ENCODE measurements at regions not wholly inside any gene's neighbourhood (a gene's known extent, or its start where the extent isn't known, plus 50 kb on each side); places are given as distances from the start of the nearest gene placed in this dataset.
A peak's percentile ranks its signal among the peaks of the same experiment; 100 is the strongest.

DNA sequence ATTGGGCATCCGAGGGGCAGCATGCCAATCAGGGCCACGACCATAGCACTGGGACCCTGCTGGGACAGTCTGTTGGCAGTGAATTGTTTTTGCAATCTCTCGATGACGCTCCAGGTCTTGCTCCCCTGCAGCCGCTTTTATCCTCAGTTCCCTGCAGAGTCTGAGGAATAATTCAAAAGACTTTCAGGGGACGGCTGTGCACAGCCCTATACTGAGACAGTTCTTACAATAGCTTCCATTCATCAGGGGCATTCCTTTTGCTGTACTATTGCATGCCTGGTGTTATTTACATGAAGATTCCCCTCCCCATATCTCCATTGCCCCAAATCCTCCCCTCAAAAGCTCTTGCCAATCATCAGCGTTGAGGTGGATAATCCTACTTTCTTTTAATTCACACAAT, 163.3 kb upstream of the WWC1 start:
- DNase-seq, result no peak
- Mint-ChIP-seq H3K4me3 (no peak overlapping the region), H3K27me3 (ENCODE audit: low read depth in 3 of 3) (peaks cover 0 to 6% (median 5%) of the 10 kb centered on the region in 3 donors), H3K9me3 (peaks cover 0 to 5% (median 0%) of the 10 kb centered on the region in 7 donors), H3K4me1 (peaks cover 18% of the 10 kb centered on the region), H3K27ac (no peak overlapping the region), H3K36me3 (no peaks in the 10 kb centered on the region)
- Histone ChIP-seq H3K4me2 (replicated peaks; ENCODE audit: extremely low read depth, low read length, poor library complexity, severe bottlenecking) (no peak overlapping the region), H4K20me1 (ENCODE audit: insufficient read depth, low read length) (no peaks in the 10 kb centered on the region), H3K9me3 (replicated peaks in 1 of 2; ENCODE audit: control insufficient read depth in 1 of 2, insufficient read depth in 1 of 2, low read length in 2 of 2) (no peaks in the 10 kb centered on the region), H3K36me3 (replicated peaks in 1 of 2; ENCODE audit: control insufficient read depth in 1 of 2, insufficient read depth in 2 of 2, low read length in 2 of 2) (no peaks in the 10 kb centered on the region), H3K27me3 (ENCODE audit: control insufficient read depth in 2 of 2, insufficient read depth in 2 of 2, low read length in 2 of 2) (no peaks in the 10 kb centered on the region), H3K9ac (ENCODE audit: insufficient read depth, low read length, poor library complexity, severe bottlenecking) (no peak overlapping the region), H3K27ac (ENCODE audit: low read depth in 1 of 2, low read length in 2 of 2) (no peak overlapping the region), H2AFZ (ENCODE audit: insufficient read depth, low read depth, low read length, poor library complexity, severe bottlenecking) (no peak overlapping the region), H3K79me2 (ENCODE audit: insufficient read depth, low read length) (no peaks in the 10 kb centered on the region), H3K4me1 (ENCODE audit: control insufficient read depth in 1 of 2, insufficient read depth in 2 of 2, low read length in 2 of 2) (peaks cover 15 to 17% of the 10 kb centered on the region in 2 donors), H3K4me3 (replicated peaks in 1 of 3; ENCODE audit: low read depth in 2 of 3, low read length in 3 of 3) (no peak overlapping the region)
- WGBS (ENCODE audit: insufficient coverage), result 92% methylated on average over 6 of the region's 7 CpGs
- intact Hi-C loops (cut with micrococcal nuclease), result no loop called here
- TF ChIP-seq, protein P1, sequence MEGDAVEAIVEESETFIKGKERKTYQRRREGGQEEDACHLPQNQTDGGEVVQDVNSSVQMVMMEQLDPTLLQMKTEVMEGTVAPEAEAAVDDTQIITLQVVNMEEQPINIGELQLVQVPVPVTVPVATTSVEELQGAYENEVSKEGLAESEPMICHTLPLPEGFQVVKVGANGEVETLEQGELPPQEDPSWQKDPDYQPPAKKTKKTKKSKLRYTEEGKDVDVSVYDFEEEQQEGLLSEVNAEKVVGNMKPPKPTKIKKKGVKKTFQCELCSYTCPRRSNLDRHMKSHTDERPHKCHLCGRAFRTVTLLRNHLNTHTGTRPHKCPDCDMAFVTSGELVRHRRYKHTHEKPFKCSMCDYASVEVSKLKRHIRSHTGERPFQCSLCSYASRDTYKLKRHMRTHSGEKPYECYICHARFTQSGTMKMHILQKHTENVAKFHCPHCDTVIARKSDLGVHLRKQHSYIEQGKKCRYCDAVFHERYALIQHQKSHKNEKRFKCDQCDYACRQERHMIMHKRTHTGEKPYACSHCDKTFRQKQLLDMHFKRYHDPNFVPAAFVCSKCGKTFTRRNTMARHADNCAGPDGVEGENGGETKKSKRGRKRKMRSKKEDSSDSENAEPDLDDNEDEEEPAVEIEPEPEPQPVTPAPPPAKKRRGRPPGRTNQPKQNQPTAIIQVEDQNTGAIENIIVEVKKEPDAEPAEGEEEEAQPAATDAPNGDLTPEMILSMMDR (IDR thresholded peaks at IDR 0.05), result no peak

DNA sequence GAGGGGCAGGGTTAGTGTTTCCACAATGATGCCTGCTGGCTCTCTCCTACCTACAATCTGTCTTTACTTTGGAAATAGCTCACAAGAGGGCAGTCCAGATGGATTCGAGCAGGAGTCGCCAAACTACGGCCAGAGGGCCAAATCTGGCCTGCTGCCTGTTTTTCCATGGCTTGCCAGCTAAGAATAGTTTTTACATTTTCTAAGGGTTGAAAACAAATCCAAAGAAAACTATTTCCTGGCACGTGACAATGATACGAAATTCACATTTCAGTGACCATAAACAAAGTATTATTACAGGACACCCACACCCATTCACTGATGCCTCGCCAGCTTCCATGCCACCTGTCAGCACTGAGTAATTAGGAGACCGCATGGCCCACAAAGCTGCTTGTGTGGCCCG, 162.9 kb upstream of the WWC1 start:
- Mint-ChIP-seq H3K27me3 (ENCODE audit: low read depth in 3 of 3) (peaks cover 0 to 8% (median 5%) of the 10 kb centered on the region in 3 donors), H3K27ac (peak overlapping the region in 1 of 7 donors; percentile 21)

More for the DNA sequence above, 162.9 kb upstream of the WWC1 start:
- Mint-ChIP-seq H3K9me3 (peaks cover 0 to 5% (median 0%) of the 10 kb centered on the region in 7 donors), H3K36me3 (no peaks in the 10 kb centered on the region), H3K4me1 (peaks cover 13% of the 10 kb centered on the region), H3K4me3 (no peak overlapping the region)
- H3K4me3 ChIP-seq (replicated peaks in 1 of 3; ENCODE audit: low read depth in 2 of 3, low read length in 3 of 3), result no peak overlapping the region
- H3K9me3 ChIP-seq (replicated peaks in 1 of 2; ENCODE audit: control insufficient read depth in 1 of 2, insufficient read depth in 1 of 2, low read length in 2 of 2), result no peaks in the 10 kb centered on the region
- H3K79me2 ChIP-seq (ENCODE audit: insufficient read depth, low read length), result no peaks in the 10 kb centered on the region
- no peak overlapping the region for H3K9ac ChIP-seq (ENCODE audit: insufficient read depth, low read length, poor library complexity, severe bottlenecking)
- no peak overlapping the region for H3K27ac ChIP-seq (ENCODE audit: low read depth in 1 of 2, low read length in 2 of 2)
- no peaks in the 10 kb centered on the region for H4K20me1 ChIP-seq (ENCODE audit: insufficient read depth, low read length)
- DNase-seq, result no peak
- no peaks in the 10 kb centered on the region for H3K27me3 ChIP-seq (ENCODE audit: control insufficient read depth in 2 of 2, insufficient read depth in 2 of 2, low read length in 2 of 2)
- WGBS (ENCODE audit: insufficient coverage), result 80% methylated on average over 4 of the region's 8 CpGs
- intact Hi-C loops (cut with micrococcal nuclease), result no loop called here
- peaks cover 12 to 14% of the 10 kb centered on the region in 2 donors for H3K4me1 ChIP-seq (ENCODE audit: control insufficient read depth in 1 of 2, insufficient read depth in 2 of 2, low read length in 2 of 2)
- H2AFZ ChIP-seq (ENCODE audit: insufficient read depth, low read depth, low read length, poor library complexity, severe bottlenecking), result no peak overlapping the region
- TF ChIP-seq, protein P1 (IDR thresholded peaks at IDR 0.05), result no peak
- H3K36me3 ChIP-seq (replicated peaks in 1 of 2; ENCODE audit: control insufficient read depth in 1 of 2, insufficient read depth in 2 of 2, low read length in 2 of 2), result no peaks in the 10 kb centered on the region
- H3K4me2 ChIP-seq (replicated peaks; ENCODE audit: extremely low read depth, low read length, poor library complexity, severe bottlenecking), result no peak overlapping the region

All from CD14-positive monocyte (primary cell).